ENCODE measurements at regions not wholly inside any gene's neighbourhood (a gene's known extent, or its start where the extent isn't known, plus 50 kb on each side); places are given as distances from the start of the nearest gene placed in this dataset.

DNA sequence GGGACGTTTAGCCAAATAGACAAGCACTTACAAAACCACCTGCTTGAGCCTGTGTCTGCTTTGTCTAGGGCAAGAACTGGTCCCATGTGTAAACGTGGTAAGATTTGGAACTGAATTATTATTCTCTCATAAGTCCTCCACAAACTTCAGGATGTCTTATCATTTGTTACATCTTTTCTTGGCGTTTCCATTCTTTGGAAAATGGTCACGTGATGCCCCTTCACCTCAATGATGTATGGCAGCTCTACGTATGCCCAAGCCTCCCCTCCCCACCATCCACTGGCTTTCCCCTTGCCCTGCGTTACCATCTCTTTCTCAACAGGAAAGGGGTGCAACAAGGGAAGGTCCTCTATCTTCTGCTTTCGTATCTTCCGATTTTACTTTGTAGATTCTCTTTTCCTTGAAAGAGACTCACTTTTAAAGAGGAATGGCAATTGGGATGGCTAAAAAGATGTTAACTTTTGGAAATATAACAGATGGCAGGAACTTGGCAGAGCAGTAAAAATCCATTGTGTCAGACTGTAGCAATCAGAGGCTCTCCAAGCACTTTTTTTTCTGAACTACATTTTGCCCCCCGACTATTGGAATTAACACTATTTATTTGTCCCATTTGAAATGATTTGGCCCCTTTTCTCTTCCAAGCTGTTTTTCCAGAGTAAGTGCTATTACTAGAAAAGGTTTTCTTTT, 117.6 kb downstream of the FAT3 start:
- no peak for DNase-seq
- Mint-ChIP-seq H3K27me3 (no peaks in the 10 kb centered on the region), H3K36me3 (ENCODE audit: low read depth) (no peaks in the 10 kb centered on the region), H3K4me1 (no peaks in the 10 kb centered on the region), H3K4me3 (no peak overlapping the region), H3K27ac (no peak overlapping the region), H3K9me3 (peaks cover 7% of the 10 kb centered on the region)
- no peak for ATAC-seq

DNA sequence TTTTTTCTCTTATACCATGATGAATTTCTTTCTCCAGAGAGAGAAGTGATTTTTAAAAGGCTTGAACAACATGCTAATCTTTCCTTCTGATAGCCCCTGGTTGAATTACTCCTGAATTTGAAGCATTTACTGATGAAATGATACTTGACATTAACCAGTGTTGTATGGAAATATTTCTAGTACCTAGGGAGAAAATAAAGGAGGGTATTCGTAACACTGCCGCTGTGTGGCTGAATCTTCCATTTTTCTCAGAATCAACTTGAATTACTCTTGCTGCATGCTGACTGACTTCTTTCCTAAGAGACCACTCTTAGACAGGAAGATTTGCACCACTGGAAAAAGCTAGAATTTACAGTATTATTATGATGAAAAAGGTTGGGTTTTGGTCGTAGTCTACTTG, 118.3 kb downstream of the FAT3 start:
- no peak overlapping the region for H3K4me3 Mint-ChIP-seq
- H3K36me3 Mint-ChIP-seq (ENCODE audit: low read depth) = no peaks in the 10 kb centered on the region
- no peak overlapping the region for H3K27ac Mint-ChIP-seq
- peaks cover 7% of the 10 kb centered on the region for H3K9me3 Mint-ChIP-seq
- DNase-seq (no peak), ATAC-seq (no peak)
- H3K4me1 Mint-ChIP-seq = no peaks in the 10 kb centered on the region
- H3K27me3 Mint-ChIP-seq = no peaks in the 10 kb centered on the region

DNA sequence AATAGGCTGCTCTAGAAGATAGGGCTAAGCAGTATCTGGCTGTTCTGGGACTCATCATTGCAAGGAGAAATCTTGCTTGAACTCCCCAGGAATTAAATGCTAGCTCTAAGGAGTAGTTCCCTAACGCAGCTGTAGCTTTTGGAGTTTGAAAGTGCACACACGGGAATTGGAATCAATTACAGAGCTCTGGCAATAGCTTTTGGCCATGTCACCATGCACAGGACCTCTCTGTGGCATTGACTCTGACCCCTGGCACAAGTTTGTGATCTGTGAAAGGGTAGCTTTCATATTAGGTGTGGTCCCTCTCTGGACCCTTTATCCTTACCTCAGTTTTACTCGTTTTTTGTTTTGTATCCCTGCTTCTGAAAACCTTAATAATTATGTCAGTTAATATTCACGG, 121.6 kb downstream of the FAT3 start:
- H3K27ac Mint-ChIP-seq = no peak overlapping the region
- no peak for ATAC-seq
- H3K4me1 Mint-ChIP-seq = no peaks in the 10 kb centered on the region
- H3K4me3 Mint-ChIP-seq = no peak overlapping the region
- no peaks in the 10 kb centered on the region for H3K9me3 Mint-ChIP-seq
- H3K27me3 Mint-ChIP-seq = no peaks in the 10 kb centered on the region
- no peak for DNase-seq
- H3K36me3 Mint-ChIP-seq (ENCODE audit: low read depth) = no peaks in the 10 kb centered on the region

DNA sequence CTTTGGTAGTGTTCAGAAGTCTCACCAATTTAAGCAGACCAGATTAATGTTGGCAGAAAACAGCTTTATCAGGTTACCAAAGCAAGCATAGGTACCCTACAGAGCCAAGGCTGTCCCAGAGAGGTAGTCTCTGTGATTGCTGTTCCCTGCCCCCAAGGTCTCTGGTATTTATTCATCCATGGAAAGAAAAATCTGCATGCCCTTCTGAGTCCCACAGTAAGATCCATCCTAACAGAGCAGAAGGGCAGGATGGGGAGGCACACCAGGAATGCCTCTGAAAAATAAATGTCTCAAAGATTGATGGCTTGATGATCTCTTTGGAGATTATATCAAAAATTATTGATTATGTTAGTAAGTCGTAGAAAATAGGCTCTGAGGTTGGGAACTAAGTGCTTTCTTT, 122.8 kb downstream of the FAT3 start:
- Mint-ChIP-seq H3K27me3 (no peaks in the 10 kb centered on the region), H3K4me3 (no peak overlapping the region), H3K36me3 (ENCODE audit: low read depth) (no peaks in the 10 kb centered on the region), H3K4me1 (no peaks in the 10 kb centered on the region), H3K9me3 (no peaks in the 10 kb centered on the region), H3K27ac (no peak overlapping the region)
- DNase-seq (no peak), ATAC-seq (no peak)

DNA sequence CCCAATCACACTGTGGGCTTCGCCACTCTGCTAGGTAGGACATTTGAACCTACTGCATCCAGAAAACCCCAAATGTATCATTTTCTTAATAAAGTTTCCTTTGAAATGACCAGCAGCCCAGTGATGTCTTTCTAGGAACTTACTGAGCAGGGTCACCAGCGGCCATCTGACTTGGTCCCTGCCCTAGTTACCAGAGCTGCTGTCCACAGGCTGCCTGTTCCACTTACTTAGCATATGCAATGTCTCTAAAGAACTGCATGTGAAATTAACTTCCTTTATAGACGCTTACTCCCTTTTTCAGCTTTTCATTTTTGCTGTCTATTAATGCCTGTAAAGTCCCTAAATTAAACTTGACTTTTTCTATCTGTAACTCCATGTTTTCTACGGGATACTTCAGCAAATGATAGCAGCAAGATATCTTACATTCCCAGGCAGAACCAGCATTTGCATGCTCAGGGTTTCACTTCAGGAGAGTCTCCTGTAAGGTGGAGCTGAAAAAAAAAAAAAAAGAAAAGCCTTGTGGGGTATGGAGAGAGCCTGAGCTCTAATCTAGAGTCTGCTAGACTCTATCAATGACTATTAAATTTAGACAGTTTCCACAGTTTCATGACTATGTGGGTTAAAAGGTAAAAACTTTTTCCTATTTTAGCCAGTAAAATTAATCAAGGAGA, 125.0 kb downstream of the FAT3 start:
- ATAC-seq = no peak
- no peaks in the 10 kb centered on the region for H3K27me3 Mint-ChIP-seq
- H3K9me3 Mint-ChIP-seq = no peaks in the 10 kb centered on the region
- no peaks in the 10 kb centered on the region for H3K4me1 Mint-ChIP-seq
- no peak overlapping the region for H3K27ac Mint-ChIP-seq
- no peak for DNase-seq
- H3K4me3 Mint-ChIP-seq = no peak overlapping the region
- no peaks in the 10 kb centered on the region for H3K36me3 Mint-ChIP-seq (ENCODE audit: low read depth)

DNA sequence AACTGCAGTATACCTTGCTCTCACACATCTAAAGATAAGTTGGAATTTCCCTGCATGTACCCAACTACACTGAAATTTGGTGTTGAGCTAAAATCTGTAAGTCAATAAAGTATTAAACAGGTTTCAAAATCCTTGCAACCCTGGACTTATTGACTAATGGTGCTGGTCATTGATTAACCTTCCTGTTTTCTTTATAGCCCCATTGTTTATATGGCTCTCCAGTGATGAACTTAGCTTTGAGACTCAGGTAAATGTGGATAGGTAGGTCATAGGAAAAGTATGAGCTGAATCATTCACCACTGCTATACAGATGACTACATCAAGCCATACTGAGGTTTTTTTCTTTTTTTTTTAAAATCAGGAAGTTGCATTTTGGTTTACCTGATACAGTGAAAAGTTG, 132.7 kb downstream of the FAT3 start:
- H3K27me3 Mint-ChIP-seq = no peaks in the 10 kb centered on the region
- H3K27ac Mint-ChIP-seq = no peak overlapping the region
- DNase-seq (no peak), ATAC-seq (no peak)
- no peak overlapping the region for H3K4me3 Mint-ChIP-seq
- H3K9me3 Mint-ChIP-seq = no peaks in the 10 kb centered on the region
- no peaks in the 10 kb centered on the region for H3K4me1 Mint-ChIP-seq
- no peaks in the 10 kb centered on the region for H3K36me3 Mint-ChIP-seq (ENCODE audit: low read depth)

DNA sequence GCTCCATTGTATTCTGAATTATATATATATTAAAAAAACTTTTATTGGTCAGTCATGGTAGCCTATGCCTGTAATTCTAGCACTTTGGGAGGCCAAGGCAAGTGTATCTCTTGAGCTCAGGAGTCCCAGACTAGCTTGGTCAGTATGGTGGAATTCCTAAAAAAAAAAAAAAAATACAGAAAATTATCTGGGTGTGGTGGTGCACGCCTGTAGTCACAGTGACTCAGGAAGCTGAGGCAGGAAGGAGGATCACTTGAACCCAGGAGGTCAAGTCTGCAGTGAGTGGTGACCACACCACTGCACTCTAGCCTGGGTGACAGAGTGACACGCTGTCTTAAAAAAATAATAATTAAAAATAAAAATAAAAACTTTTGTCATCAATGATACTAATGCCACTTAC, 133.2 kb downstream of the FAT3 start:
- no peak for DNase-seq
- Mint-ChIP-seq H3K4me3 (no peak overlapping the region), H3K36me3 (ENCODE audit: low read depth) (no peaks in the 10 kb centered on the region), H3K27me3 (no peaks in the 10 kb centered on the region), H3K27ac (no peak overlapping the region), H3K9me3 (no peaks in the 10 kb centered on the region), H3K4me1 (no peaks in the 10 kb centered on the region)
- ATAC-seq = no peak

DNA sequence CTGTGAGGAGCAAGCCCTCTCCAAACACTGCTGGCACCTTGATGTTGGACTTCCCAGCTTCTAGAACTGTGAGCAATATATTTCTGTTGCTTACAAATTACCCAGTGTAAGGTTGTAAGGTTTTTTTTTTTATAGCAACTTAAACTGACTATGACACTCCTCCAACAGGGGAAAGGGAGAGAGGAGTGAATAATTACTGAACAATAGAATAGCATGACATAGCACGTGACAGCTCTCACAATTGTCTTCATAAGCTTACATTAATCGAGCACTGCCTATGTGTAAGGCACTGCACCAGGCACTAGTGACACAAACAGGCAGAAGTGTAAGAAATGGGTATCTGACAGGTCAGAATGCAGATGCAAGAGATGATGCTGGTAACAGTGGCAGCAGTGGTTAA, 136.9 kb downstream of the FAT3 start:
- ATAC-seq (no peak), DNase-seq (no peak)
- Mint-ChIP-seq H3K4me3 (no peak overlapping the region), H3K4me1 (no peaks in the 10 kb centered on the region), H3K9me3 (no peaks in the 10 kb centered on the region), H3K27me3 (peaks cover 2% of the 10 kb centered on the region), H3K27ac (no peak overlapping the region), H3K36me3 (ENCODE audit: low read depth) (no peaks in the 10 kb centered on the region)

DNA sequence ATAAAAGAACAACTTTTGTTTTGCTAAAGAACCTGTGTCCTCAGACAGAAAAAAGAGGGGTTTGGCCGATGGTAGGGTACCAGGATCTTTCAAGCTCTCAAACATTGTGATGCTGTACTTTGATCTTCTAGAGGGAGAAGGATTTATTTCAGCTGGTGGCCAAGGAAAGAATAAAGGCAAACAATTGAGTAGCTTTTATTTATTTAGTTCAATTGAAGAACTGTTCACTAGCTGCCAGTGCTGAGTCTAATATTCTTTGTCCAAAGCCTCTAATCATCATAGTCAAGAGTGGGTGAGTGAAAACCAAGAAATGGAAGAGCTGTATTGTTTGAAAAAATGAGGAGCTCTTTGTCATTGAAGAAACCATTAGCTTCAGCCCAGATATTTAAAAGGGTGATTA, 138.4 kb downstream of the FAT3 start:
- Mint-ChIP-seq H3K4me3 (no peak overlapping the region), H3K27me3 (peaks cover 2% of the 10 kb centered on the region), H3K4me1 (no peaks in the 10 kb centered on the region), H3K27ac (no peak overlapping the region), H3K9me3 (no peaks in the 10 kb centered on the region), H3K36me3 (ENCODE audit: low read depth) (no peaks in the 10 kb centered on the region)
- DNase-seq (no peak), ATAC-seq (no peak)

DNA sequence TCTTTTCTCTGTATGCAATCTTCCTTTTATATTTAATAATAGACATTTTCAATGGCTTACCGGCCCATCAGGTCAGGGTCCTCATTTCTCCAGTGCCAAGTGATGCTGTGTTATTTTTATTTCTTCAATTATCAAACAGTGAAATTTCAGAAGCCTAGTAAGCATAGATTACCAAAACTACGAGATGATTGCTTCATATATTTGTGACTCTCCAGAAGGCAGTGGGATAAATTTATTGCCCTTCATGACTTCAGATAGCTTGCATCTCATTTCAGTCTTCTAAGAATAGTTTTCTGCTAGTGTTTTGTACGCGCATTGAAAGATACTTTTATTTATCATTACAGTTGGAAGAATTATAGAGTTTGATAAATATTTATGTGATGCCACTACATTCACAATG, 139.6 kb downstream of the FAT3 start:
- Mint-ChIP-seq H3K36me3 (ENCODE audit: low read depth) (no peaks in the 10 kb centered on the region), H3K9me3 (no peaks in the 10 kb centered on the region), H3K27ac (no peak overlapping the region), H3K4me3 (no peak overlapping the region), H3K27me3 (peaks cover 2% of the 10 kb centered on the region), H3K4me1 (no peaks in the 10 kb centered on the region)
- no peak for DNase-seq
- no peak for ATAC-seq

DNA sequence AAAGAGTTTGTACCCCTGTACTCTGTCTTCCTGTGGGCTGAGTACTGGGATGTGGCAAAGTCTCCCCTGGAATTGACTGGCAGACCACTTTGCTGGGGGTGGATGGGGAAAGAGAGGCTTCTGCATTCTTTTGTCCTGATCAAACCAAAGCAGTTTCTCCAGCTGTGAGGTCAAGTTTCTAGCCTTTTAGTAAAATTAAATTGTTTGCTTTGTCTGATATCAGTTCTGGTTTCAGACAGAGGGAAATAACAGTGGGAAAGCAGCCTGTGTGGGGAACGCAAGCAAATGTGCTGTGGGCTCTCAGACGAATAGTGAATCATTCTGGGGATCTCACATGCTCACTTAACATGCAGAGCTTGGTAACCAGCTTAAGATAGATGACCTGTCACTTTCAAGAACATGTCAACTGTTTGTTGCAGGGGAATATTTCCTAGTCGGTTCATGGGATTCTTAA, 151.6 kb downstream of the FAT3 start:
- Mint-ChIP-seq H3K4me1 (no peaks in the 10 kb centered on the region), H3K4me3 (no peak overlapping the region), H3K9me3 (no peaks in the 10 kb centered on the region), H3K27ac (no peak overlapping the region), H3K27me3 (no peaks in the 10 kb centered on the region), H3K36me3 (ENCODE audit: low read depth) (no peaks in the 10 kb centered on the region)
- ATAC-seq (no peak), DNase-seq (no peak)

DNA sequence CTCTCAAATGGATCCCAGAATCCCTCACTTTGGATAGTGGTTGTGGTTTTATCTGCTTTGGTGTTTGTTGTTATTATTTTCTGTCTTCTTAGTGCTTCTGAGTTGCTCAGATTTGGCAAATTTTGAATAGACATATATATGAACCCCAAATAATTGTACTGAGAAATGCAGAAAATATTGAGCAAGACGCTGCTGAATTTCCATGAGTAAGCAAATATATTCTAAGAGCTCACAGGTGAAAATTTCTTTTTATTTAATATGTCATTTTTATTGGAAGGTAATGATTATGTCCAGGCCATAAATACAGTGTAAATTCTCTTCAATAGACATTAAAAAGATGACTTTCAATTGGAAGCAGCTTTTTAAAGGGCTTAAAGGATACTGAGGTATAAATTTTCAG, 152.1 kb downstream of the FAT3 start:
- Mint-ChIP-seq H3K27me3 (no peaks in the 10 kb centered on the region), H3K4me3 (no peak overlapping the region), H3K27ac (no peak overlapping the region), H3K4me1 (no peaks in the 10 kb centered on the region), H3K9me3 (no peaks in the 10 kb centered on the region), H3K36me3 (ENCODE audit: low read depth) (no peaks in the 10 kb centered on the region)
- DNase-seq = no peak
- ATAC-seq = no peak

DNA sequence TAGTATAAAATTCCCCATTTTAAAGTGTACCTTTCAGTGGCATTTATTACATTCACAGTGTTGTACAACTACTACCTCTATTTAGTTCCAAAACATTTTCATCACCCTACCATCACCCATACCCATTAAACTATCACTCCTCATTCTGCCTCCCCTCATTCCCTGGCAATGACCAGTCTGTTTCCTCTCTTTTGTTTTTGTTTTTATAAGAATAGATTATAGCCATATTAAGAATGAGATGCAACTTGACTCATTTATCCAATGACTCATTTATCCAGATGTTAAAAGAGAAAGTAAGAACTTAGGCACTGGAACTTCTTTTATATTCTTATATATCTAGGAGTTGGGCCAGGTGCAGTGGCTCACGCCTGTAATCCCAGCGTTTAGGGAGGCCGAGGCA, 156.3 kb downstream of the FAT3 start:
- no peaks in the 10 kb centered on the region for H3K27me3 Mint-ChIP-seq
- H3K4me1 Mint-ChIP-seq = no peaks in the 10 kb centered on the region
- H3K36me3 Mint-ChIP-seq (ENCODE audit: low read depth) = no peaks in the 10 kb centered on the region
- no peaks in the 10 kb centered on the region for H3K9me3 Mint-ChIP-seq
- no peak overlapping the region for H3K27ac Mint-ChIP-seq
- no peak overlapping the region for H3K4me3 Mint-ChIP-seq
- DNase-seq (no peak), ATAC-seq (no peak)

DNA sequence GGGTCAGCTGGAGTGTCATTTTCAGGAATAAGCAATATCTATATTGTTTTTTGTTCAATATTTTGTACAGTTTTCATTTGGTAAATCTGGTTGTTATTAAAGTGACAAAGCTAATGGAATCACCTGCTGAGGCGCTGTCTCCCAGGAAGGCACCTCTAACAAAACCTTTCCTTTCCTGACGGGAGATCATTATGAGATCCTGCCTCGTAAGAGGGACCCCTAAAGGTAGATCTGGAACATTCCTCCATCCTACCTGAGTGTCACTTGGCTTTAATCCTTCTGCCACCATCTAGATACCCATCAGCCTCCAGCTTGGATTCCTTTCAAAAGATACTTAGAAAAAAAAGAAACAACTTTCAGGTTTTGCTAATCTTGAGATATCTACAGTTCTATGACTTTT, 157.7 kb downstream of the FAT3 start:
- Mint-ChIP-seq H3K36me3 (ENCODE audit: low read depth) (no peaks in the 10 kb centered on the region), H3K9me3 (no peaks in the 10 kb centered on the region), H3K27me3 (no peaks in the 10 kb centered on the region), H3K4me1 (no peaks in the 10 kb centered on the region), H3K27ac (no peak overlapping the region), H3K4me3 (no peak overlapping the region)
- DNase-seq (no peak), ATAC-seq (no peak)

DNA sequence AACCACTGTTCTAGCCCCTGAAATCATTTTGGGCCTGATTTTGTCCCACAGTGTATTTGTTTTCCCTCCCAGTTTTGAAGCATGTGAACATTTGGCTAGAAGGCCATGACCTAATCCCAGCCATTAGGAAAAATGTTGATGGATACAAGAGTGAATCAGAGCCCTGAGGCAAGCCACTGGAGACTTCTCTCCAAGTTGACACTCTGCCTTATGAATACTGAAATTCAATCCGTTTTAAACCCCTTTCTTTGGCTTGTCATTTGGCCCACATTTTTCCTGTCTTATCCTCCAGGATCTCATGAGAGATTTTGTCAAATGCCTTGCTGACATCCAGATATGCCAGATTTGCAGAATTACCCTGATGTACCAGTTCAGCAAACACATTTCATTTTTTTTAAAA, 158.8 kb downstream of the FAT3 start:
- Mint-ChIP-seq H3K36me3 (ENCODE audit: low read depth) (no peaks in the 10 kb centered on the region), H3K27me3 (no peaks in the 10 kb centered on the region), H3K4me1 (no peaks in the 10 kb centered on the region), H3K27ac (no peak overlapping the region), H3K4me3 (no peak overlapping the region), H3K9me3 (no peaks in the 10 kb centered on the region)
- no peak for DNase-seq
- ATAC-seq = no peak

DNA sequence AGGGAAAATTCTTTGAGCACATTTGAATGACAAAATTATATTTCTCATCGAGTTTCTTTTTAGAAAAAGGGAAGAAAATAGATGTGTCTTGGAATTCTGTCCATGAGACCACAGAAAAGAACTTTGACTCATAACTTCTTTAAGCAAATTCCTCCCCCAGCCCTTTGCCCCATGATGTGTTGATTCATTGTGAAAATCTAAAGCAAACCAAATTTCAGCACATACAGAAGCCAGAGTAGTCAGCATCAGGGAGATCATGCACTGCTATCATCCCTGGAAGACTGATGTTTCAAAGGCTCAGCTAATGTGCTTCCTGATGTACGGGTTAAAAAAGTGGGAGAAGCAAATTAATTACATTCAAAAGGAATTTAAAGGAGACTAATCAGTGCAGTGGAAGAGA, 159.7 kb downstream of the FAT3 start:
- Mint-ChIP-seq H3K9me3 (no peaks in the 10 kb centered on the region), H3K27ac (no peak overlapping the region), H3K27me3 (no peaks in the 10 kb centered on the region), H3K4me3 (no peak overlapping the region), H3K36me3 (ENCODE audit: low read depth) (no peaks in the 10 kb centered on the region), H3K4me1 (no peaks in the 10 kb centered on the region)
- ATAC-seq (no peak), DNase-seq (no peak)
